NCI-H2196 (cell line): ENCODE measurements at regions not wholly inside any gene's neighbourhood (a gene's known extent, or its start where the extent isn't known, plus 50 kb on each side); places are given as distances from the start of the nearest gene placed in this dataset.

Source experiments
- DNase-seq: peaks from one replicate; lab custom pipeline; 2025; ENCODE audit not compliant: unreplicated experiment; lab: John Stamatoyannopoulos, UW

DNA sequence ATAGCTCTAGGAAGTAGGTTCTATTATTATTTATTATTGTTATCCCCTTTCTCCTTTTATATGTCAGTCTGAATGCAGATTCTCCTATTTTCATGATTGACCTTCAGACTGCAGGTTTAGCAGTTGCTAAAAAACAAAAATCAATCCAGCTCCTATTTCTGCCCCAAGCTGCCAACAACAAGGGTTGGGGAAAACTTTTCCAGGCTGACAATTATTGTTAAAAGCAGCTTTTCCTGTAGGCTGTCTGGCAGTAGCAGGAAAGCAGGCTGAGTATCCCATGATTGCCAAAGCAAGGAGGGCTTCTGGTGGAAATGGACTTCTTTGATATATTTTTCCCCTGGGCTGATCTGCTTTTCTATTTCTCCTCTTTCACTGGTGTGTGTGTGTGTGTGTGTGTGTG is 78.0 kb upstream of the CTLA4 start:
- DNase-seq, result no peak

DNA sequence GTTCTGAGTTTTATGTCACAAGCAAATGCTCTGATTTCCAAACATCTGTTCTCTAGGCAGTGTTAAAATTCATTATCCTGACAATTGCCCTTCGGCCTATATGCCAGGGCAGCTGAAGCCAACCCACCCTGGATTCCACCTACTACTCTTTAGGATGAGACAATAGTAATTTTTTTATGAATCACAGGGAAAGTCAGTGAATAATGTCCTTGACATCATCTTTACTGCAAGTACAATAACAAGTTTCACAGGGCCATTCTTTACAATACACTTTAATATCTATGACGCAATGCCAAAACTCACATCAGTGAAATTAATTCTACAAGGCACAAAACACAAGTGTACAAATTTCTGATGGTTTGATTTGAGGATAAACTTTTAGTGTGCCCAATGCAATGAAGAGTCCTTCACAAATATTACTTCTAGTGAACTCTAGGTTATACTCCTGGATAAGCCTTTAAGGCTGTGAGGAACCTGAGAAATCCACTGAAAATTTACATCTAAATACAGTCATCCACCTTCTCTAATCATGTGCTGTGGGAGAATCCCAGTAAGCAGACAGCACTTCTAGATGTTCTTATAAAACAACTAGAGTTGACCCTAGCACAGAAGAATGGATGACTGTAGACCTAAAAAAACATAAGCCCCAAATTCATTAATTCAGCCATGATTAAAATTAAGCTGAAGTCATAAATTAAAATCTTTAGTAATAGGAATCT is 77.3 kb upstream of the CTLA4 start:
- DNase-seq, result no peak

DNA sequence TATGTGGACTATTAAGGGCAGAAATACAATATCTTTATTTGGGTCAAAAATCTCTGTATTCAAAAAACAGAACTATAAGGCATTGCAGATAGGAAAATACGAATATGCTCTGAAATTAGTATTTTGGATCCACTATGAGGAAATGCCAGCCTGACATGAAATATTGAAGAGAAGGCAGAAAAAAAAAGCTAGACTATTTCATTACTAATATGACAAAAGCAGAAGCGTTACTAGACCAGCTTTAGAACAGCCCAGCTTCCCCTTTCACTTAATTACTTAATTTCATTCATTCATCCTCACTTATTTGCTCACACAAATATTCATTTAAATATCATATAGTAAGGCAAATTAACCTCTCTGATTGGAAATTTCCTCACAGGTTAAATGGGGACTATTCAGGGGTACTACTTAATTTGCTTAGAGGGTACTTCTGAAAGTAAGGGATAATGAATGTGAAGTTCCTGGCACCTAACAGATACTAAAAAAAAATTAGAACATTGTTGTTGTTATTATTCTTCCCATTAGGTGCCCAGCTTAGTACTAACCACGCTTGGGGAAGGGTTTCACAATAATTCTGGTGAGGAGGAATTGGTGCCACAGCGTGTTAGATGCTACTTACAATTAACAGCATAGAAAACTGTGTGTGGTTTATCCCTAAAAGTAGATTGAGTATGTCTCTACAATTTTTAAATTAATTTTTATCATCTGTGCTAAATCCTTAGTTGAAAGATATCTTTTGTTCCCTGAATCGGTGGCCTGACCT is 71.1 kb upstream of the CTLA4 start:
- DNase-seq, result no peak

DNA sequence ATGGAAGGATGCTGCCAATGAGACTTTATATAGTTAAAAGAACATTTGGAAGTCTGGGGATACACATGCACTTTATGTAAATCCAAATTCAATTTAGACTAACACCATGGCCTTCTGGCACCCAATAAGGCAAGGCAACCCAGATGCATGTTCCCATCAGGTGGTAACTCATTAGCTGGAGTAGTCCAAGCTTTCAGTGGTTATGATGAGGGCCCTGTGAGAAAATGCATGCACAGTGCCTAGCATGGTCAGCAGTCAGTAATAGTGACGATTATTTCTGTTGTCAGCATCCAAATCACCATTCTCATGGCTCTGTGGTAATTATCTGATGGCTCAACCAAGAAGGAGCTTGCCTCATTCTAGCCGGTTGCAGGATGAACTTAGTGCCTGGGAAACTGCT is 70.3 kb upstream of the CTLA4 start:
- no peak for DNase-seq

DNA sequence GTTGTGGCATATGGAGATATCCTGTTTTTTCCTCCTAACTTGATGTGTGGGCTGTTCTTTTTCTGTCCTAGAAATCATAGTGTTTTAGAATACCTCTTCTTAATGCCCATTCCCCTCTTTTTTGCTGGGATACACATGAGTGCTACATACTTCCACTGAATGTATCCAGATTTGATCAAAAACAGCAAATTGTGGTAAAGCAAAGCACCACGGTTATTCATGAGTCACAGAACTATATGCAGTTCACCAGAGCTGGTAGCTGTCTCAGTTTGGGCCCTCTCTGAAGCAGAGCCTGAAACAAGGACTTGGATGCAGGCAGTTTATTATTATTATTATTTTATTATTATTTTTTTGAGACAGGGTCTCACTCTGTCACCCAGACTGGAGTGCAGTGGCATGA is 69.9 kb upstream of the CTLA4 start:
- no peak for DNase-seq

DNA sequence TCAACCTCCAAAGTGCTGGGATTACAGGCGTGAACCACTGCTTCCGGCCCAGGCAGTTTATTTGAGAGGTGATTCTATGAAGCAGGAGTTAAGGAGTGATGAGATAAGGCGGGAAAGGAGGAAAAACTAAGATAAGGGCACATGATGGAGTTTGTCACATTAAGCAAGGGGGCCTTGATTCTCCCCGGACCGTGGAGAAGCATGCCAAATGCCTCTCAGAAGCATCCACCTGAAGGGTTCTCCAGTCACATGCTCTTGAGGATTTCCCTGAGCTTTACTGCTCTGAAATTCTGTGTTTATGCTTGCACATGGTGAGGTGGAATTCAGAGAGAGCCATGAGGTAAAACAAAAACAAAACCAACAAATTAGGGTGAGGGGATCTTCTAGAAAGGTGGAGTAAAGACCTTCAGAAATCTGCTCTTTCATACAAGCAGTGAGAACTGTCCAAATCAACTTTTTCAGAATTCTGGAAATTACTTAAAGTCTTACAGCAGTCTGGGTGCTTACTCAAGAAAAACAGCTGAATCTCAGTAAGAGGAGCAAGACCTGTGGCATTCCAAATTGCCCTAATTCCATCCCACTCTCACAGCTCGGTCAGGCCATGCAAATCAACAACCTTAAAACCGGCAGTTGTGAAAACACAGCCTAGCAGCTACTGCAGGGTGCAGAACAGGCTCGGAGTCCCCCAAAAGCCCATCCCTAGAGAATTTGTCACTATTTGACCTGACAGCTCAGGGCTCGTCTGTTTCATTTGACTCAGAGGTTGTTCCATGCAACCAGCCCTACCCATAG is 69.1 kb upstream of the CTLA4 start:
- DNase-seq, result no peak

DNA sequence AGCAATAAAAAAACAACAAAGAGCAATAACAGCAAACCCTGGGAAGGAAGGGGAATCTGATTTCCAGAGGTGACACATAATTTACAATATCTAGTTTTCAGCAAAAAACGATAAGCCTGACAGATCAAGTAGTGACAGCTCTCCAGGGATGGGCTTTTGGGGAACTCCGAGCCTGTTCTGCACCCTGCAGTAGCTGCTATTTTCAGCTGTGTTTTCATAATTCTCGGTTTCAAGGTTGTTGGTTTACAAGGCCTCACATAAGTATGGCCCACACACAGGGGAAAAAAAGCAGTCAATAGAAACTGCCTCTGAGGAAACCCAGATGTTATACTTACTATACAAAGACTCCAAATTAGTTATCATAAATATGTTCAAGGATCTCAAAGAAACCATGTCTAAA is 67.7 kb upstream of the CTLA4 start:
- no peak for DNase-seq

DNA sequence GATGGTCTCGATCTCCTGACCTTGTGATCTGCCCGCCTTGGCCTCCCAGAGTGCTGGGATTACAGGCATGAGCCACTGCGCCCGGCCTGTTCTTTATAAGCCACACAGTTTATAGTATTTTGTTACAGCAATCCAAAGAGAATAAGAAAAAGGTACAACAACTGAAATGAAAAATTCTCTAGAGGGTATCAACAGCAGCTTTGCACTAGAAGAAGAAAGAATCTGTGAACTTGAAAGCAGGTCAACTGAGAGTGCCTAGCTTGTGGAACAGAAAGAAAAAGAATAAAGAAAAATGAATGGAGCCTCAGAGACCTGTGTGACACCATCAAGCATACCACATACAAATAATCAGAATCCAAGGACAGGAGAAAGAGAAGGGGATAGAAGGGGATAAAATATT is 66.8 kb upstream of the CTLA4 start:
- no peak for DNase-seq

DNA sequence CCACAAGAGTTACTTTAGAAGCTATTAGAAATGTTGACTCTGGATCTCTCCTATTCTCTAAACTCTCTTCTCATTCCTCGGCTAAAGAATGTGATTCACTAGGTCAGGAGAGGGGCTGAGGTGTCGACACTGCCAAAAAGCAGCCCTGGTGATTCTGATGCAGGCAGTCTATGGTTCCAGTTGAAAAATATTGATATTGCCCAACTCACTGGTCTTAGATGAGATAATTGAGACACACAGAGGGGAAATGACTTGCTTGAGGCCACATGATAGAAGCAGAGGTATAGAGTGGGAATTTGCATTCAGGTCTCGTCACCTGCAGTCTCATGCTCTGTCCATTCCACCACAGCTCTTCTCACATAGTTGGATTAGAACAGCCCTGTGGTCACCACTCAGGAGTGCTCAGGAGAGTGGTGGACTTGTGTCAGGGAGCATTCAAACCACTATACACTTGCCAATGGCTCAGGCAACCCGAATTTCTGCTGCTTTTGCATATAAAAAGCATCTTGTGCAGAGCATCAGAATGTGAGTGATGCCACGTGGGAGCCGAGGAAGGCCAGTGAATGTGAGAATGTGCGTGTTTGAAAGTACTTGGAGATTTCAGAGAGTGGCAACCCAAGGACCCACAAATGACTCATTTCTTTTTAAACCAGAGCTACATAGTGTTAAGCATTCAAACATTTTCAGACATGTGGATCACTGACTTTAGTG is 65.1 kb upstream of the CTLA4 start:
- no peak for DNase-seq

DNA sequence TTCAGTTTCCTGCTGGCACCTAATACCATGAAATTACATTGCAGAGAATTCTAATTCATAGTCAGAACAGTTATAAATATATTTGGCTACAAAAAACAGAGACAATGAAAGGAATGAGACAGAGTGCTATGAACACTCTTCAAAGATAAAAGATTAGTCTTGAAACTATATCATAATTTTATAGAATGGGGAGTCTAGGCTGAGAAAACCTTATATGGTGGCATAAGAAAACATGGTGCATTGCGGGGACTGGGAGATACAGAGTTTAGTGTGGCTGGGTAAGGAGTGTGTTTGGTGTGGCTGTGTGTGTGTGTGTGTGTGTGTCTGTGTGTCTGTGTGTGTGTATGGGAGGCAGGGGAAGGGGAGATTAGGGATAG is 64.5 kb upstream of the CTLA4 start:
- no peak for DNase-seq

DNA sequence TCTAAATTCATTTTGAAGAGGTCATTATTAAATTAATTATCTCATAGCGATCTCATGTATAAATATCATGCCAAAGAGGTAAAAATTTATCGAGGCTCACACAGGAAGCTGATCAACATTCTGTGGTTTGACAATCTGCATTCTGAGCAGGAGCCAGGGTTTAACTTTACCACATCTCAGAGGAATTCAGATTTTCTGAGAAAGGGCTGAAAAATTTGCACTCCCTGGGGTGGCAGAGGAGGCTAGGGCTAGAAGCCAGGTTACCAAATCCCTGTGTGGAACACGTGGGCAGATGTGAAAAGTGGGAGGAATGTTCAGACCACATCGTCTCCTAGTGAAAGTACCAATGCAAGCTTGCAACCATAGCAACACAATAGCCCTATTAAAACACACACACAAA is 63.5 kb upstream of the CTLA4 start:
- DNase-seq, result no peak

DNA sequence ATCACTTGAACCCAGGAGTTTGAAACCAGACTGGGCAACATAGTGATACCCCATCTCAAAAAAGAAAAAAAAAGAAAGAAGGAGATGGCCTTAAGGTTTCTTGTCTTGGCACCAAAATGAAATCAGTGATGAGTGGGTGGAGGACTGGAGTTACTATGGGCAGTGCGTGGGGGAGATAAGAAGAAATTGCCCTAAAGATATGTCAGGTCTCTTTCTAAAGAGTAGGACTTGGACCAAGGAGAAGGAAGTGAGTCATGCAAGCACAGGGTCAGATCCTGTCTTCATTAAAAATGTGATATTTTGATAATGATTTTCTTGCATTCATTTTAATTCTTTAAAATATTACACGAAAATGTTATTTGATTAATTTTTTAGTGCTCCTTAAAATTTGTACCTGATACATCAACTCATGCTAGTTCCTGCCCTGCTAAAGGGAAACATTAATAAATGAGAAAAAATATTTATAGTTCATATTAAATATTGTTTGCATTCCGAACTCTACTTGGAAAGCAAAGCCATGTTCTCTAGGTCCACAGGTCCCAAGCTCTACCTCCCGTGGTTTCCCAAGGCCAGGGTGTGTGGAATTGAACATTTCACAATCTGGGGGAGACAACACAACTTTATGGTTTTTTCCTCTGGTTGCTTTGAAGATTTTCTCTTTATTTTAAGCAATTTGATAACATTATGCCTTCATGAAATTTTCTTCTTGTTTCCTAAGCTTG is 62.6 kb upstream of the CTLA4 start:
- no peak for DNase-seq

DNA sequence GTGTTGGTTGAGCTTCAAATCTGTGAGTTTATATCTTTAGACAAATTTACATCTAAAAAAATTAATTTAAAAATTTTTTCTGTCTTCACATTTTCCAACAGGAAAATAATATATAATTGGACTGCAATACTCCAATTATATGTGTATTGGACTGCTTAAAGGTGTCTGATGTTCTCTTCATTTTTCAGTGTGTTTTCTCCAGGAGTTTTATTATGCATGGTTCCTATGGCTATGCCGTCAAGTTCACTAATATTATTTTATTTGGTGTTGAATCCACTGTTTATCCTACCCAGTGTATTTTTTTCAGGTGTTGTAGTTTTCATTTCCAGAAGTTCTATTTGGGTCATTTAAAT is 62.1 kb upstream of the CTLA4 start:
- no peak for DNase-seq

DNA sequence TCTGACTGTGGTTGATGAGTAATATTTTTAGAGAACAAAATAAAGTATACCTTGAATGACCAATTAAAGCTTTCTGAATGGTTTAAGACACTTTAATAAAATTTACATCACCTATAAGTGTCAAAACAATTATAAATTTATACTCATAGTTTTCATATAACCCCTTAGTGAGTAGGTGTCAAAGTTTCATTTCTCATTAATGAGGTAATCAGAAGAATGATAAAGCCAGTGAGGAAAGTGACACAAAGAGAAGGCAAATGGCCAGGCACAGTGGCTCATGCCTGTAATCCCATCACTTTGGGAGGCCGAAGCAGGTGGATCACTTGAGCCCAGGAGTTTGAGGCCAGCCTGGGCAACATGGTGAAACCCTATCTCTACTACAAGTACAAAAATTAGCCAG is 60.8 kb upstream of the CTLA4 start:
- no peak for DNase-seq

DNA sequence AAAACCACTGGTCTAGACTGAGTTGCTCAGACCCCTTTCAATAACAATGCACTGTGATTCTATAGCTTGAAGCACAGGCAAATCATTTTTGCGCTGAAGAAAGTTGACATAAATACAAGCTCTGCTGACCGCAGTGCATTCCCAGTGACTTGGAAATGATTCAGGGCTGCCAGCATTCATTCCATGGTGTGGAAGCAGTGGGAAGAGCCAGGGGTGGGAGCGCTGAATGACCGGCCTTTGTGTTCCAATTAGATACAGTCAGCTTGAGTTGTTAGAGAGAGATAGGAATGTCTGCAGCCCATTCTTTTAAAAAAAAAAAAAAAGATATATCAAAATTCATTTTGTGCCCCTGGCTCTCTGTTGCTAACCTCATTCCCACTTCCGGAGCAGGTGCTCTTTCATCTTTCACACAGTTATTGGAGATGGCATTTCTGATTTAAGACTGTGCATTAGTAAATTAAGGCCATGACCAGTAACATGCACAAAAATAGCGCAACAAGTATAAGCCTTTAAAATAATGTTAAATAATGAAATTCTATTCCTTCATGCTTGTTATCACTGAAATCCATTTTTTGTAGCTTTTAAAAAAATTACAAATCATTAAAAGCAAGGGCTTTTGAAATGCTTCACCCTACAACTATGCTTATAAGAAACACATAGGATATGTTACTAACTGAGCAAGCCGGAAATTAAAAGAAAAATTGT is 59.4 kb upstream of the CTLA4 start:
- DNase-seq, result no peak

DNA sequence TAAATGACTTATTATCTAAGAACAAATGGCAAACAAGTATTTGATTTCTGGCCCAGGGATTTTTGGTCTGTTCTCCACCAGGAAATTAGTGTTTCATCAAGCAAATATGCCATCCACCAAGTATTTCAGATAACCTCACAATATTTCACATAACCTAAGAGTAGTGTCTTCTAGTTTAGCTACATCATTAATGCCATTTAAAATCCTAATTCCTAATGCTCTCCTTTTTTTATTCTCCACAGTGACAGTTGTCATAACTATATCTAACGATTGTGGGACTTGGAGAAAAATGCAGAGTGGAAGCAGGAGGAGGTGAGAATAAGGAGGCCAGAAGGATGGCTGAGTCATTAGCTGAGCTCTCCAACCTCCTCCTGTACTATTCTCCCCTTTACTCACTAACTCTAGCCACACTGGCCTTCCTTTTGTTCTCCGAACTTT is 58.5 kb upstream of the CTLA4 start:
- DNase-seq, result no peak

DNA sequence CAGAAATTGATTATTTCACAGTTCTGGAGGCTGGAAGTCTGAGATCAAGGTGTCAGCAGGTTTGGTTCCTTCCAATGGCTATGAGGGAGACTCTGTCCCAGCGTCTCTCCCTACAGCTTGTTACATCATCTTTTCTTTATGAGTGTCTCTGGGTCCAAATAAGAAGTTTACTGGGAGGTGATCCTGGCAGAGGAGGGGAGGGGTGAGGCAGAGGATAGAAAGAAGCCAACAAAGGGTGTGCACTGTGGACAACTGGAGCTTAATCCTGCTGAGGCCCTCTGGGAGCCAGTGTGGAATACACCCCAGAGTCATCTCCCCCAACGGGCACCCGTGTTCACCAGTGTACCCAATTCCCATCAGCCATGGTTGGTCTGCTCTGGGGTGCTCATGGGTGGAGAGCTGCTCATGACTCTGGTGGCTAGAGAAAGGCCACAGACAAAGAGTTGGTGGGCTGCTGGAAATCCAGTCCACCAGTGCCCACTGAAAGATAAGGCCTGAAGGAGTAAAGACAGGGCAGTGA is 57.5 kb upstream of the CTLA4 start:
- no peak for DNase-seq

DNA sequence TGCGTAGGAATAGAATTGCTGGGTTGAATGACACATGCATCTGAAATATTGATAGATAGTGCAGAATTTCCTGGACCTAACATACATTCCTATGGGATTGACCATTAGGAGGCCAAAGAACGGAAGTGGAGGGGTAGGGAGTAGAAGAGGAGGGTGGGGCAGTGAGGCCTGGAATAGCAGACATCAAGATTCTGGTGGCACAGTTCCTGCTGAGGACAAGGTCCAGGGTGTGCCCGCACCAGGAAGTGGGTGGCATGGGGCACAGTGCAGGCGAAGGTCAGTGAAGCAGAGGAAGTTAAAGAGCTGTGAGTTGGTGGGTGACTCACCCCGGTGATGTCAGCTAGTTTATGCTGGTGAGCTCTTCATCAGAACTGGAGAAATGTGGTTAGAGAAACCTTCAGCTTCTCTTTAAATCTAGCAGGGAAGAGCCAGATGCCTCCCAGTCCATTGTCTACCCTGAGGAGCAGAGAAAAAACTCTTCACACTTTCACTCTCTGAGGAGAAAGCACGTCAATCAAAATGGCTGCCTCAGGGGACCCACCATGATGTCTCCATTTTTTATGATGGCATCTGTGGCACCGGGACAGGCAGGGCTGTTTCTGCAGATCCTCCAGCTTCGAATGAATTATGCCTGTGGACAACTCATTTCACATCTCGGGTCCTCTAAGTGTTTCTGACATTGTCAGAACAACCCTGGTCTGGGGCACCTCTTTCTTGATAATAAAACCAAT is 55.9 kb upstream of the CTLA4 start:
- no peak for DNase-seq
